HepG2 (cell line): ENCODE measurements at regions not wholly inside any gene's neighbourhood (a gene's known extent, or its start where the extent isn't known, plus 50 kb on each side); places are given as distances from the start of the nearest gene placed in this dataset.

Experiments
- BHLHE40 ChIP-seq: IDR thresholded peaks from 2 replicates; pipeline ENCODE4 v1.6.1; 2011; ENCODE audit warnings: low read length, improper control_type of control experiment
- FLYWCH1 ChIP-seq: sonication (generic); formaldehyde crosslinking; IDR thresholded peaks from 2 replicates; pipeline ENCODE4 v1.8.1; 2023; ENCODE audit warnings: mild to moderate bottlenecking, missing genetic modification reagents
- KLF16 ChIP-seq, 2 experiments: sonication (generic) in 1 of 2; formaldehyde crosslinking in 1 of 2; IDR thresholded peaks; 2 replicates each; pipeline versions ENCODE4 v1.6.1 to v1.8.0; 2016 to 2023; ENCODE audit warnings: missing genetic modification reagents in 2 of 2, missing compliant biosample characterization in 1 of 2
- RNF2 ChIP-seq: fragments of 450-650 bp; conservative IDR thresholded peaks from 2 replicates; pipeline ENCODE4 v1.6.1; 2016; ENCODE audit warnings: low read depth
- ZNF160 ChIP-seq: sonication (generic); formaldehyde crosslinking; IDR thresholded peaks from 2 replicates; pipeline ENCODE4 v1.8.0; 2022; ENCODE audit warnings: mild to moderate bottlenecking, inconsistent platforms, missing genetic modification reagents
- ZNF557 ChIP-seq: sonication (generic); formaldehyde crosslinking; IDR thresholded peaks from 2 replicates; pipeline ENCODE4 v1.4.0; 2020; ENCODE audit warnings: missing genetic modification reagents
- ZNF709 ChIP-seq: sonication (generic); formaldehyde crosslinking; IDR thresholded peaks from 2 replicates; pipeline ENCODE4 v1.5.0; 2020; ENCODE audit warnings: mild to moderate bottlenecking, missing genetic modification reagents
- ZNF780A ChIP-seq: sonication (generic); formaldehyde crosslinking; IDR thresholded peaks from 2 replicates; pipeline ENCODE4 v1.8.0; 2022; ENCODE audit warnings: mild to moderate bottlenecking, missing genetic modification reagents, moderate library complexity
- TF ChIP-seq, protein P1 (sequence below): sonication (generic); formaldehyde crosslinking; IDR thresholded peaks from 2 replicates; pipeline ENCODE4 v1.4.0; 2020; ENCODE audit warnings: missing genetic modification reagents
- TF ChIP-seq, protein P2 (sequence below): IDR thresholded peaks from 2 replicates; pipeline ENCODE4 v1.6.1; 2016; ENCODE audit warnings: missing biosample characterization, missing genetic modification reagents, low read depth
- TF ChIP-seq, protein P3 (sequence below): sonication (generic); formaldehyde crosslinking; IDR thresholded peaks from 2 replicates; pipeline ENCODE4 v1.5.0; 2020; ENCODE audit warnings: mild to moderate bottlenecking, missing genetic modification reagents, moderate library complexity

DNA sequence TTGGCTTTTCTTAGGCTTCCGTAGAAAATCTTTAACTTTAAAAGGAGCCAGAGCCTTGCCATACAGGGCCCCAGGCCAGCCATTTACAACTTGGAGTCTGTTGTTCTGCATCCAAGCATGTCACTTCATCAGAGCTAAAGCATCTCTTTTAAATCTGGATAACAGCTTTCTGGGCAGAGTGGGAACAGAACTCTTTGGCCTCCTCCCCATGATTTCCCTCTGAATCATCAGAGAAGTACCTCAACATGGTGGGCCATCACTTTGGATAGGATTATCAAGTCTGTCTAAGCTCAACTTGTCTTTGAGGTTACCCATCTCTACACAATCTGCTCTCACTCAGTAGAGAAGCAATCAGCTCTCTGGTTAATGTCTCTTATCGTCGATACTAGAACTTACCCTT lies 170.9 kb downstream of the SLC6A15 start:
- TF ChIP-seq, protein P1, sequence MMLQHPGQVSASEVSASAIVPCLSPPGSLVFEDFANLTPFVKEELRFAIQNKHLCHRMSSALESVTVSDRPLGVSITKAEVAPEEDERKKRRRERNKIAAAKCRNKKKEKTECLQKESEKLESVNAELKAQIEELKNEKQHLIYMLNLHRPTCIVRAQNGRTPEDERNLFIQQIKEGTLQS (CRISPR knock-in tag): no peak
- TF ChIP-seq ZNF557 (CRISPR knock-in tag): no peak
- no peak for TF ChIP-seq ZNF709 (CRISPR knock-in tag)
- TF ChIP-seq FLYWCH1: no peak
- no peak for TF ChIP-seq KLF16 (CRISPR knock-in tag; IDR thresholded peaks at IDR 0.05)
- TF ChIP-seq RNF2: no peak
- TF ChIP-seq, protein P2, sequence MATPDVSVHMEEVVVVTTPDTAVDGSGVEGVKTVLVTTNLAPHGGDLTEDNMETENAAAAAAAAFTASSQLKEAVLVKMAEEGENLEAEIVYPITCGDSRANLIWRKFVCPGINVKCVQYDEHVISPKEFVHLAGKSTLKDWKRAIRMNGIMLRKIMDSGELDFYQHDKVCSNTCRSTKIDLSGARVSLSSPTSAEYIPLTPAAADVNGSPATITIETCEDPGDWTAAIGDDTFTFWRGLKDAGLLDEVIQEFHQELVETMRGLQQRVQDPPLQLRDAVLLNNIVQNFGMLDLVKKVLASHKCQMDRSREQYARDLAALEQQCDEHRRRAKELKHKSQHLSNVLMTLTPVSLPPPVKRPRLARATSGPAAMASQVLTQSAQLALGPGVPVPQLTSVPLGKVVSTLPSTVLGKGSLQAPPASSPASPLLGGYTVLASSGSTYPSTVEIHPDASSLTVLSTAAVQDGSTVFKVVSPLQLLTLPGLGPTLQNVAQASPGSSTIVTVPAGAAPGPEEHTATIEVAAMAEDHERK (CRISPR knock-in tag): no peak
- TF ChIP-seq, protein P3, sequence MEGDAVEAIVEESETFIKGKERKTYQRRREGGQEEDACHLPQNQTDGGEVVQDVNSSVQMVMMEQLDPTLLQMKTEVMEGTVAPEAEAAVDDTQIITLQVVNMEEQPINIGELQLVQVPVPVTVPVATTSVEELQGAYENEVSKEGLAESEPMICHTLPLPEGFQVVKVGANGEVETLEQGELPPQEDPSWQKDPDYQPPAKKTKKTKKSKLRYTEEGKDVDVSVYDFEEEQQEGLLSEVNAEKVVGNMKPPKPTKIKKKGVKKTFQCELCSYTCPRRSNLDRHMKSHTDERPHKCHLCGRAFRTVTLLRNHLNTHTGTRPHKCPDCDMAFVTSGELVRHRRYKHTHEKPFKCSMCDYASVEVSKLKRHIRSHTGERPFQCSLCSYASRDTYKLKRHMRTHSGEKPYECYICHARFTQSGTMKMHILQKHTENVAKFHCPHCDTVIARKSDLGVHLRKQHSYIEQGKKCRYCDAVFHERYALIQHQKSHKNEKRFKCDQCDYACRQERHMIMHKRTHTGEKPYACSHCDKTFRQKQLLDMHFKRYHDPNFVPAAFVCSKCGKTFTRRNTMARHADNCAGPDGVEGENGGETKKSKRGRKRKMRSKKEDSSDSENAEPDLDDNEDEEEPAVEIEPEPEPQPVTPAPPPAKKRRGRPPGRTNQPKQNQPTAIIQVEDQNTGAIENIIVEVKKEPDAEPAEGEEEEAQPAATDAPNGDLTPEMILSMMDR (CRISPR knock-in tag): no peak
- no peak for TF ChIP-seq ZNF160 (CRISPR knock-in tag)
- TF ChIP-seq BHLHE40: no peak
- no peak for TF ChIP-seq ZNF780A (CRISPR knock-in tag)
